ENCODE measurements at regions not wholly inside any gene's neighbourhood (a gene's known extent, or its start where the extent isn't known, plus 50 kb on each side); places are given as distances from the start of the nearest gene placed in this dataset.
"Not testable (repeated sequence)": the region's sequence is repeated elsewhere in the genome, so short reads cannot be mapped to it uniquely, and the experiment has no call there.

DNA sequence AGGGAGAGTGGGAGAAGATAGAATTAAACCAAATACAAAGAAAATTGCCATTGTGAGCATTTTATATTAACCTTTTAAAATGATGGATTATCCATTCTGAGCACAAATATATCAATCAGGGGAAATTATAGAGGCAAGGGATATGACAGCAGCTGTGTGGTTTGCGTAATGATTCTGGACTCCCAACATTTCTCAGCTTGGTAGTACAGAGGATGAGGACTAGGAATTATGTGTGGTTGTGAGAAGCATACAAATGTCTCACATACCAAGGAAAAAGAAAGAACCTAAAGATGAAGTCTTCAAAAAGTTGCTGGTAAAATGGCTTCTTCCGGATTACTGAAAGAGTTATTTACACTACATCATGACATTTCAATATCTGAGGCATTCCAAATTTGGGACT, 674.6 kb upstream of the NR3C2 start:
- DNase-seq = no peak

GRCh38 chr4:149113804-149114430, 671.7 kb upstream of the NR3C2 start:
- DNase-seq = peak; percentile 88

DNA sequence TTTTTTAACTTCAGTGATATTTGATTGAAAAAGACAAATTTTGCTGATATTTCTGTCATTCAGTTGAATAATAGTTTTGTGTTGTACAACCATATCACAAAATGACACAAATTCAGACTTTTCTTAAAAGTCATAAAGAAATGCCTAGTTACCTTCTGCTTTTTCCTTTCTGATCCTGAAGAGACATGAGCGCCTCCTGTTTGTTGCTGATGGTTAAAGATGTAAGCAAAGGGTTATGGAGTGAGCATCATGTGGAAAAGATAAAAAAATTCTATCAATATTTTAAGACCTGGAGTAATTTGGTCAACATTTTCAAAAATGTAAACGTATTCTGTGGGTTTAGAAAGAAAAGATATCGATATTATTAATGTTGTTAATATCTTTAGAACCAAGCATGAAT, 669.9 kb upstream of the NR3C2 start:
- no peak for DNase-seq

- DNase-seq = no peak
Measured at GRCh38 chr4:149110481-149110880, 668.3 kb upstream of the NR3C2 start.

GRCh38 chr4:149108626-149109025, 666.4 kb upstream of the NR3C2 start:
- DNase-seq = peak; percentile 33

- no peak for DNase-seq
Measured at GRCh38 chr4:149102765-149103164, 660.6 kb upstream of the NR3C2 start.

- DNase-seq = no peak
Measured at GRCh38 chr4:149101649-149102048, 659.4 kb upstream of the NR3C2 start.

DNA sequence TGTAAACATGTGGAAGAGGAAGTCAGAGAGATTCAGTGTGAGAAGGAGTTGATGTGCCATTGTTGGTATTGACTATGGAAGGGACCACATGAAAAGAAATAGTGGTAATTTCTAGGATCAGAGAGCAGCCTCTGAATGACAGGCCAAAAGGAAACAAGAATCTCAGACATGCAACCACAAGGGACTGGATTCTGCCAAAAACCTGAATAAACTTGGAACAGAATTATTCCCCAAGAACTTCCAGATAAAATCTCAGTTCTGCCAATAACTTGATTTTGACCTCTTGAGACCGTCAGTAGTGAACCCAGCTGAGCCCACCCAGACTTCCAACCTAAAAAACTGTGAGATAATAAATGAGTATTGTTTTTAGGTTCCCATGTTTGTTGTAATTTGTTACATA, 653.6 kb upstream of the NR3C2 start:
- peak; percentile 26 for DNase-seq

DNA sequence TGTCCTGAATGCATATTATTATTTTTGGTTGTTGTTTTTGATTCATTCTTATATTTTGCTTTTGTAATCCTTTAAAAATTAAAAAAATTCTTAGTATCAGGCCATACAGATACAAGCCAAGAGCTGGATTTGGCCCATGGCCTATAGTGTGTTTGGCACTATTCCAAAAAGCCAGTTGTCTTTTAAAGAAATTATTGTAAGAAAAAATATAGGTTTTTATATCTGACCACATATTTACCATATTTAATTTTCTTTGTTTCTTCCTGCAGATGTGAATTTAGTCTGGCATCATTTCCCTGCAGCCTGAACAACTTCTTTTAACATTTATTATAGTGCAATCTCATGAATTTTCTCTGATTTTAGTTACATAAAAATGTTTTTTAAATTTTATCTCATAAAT, 652.8 kb upstream of the NR3C2 start:
- DNase-seq = no peak

GRCh38 chr4:149084144-149084543, 641.9 kb upstream of the NR3C2 start:
- DNase-seq = no peak

- DNase-seq = peak; percentile 2
Measured at GRCh38 chr4:149077181-149077580, 635.0 kb upstream of the NR3C2 start.

GRCh38 chr4:149076401-149076800, 634.2 kb upstream of the NR3C2 start:
- DNase-seq = no peak

DNA sequence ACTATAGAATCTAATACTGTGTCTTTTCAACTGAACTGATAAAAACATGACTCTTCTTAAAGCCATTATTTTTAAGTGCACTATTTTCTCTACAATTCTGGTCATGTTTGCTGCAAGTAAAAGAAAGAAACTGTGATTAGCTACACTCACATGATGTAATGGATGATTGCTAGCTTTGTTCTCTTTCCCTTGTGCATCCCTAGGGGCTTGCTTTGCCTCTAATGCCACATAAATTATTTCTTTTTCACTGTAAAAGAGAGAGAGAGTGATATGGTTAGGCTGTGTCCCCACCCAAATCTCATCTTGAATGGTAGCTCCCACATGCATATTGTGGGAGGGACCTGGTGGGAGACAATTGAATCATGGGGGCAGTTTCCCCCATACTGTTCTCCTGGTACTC, 630.2 kb upstream of the NR3C2 start:
- DNase-seq = no peak

GRCh38 chr4:149065753-149066152, 623.5 kb upstream of the NR3C2 start:
- peak; percentile 11 for DNase-seq

- DNase-seq = no peak
Measured at GRCh38 chr4:149062997-149063396, 620.8 kb upstream of the NR3C2 start.

DNA sequence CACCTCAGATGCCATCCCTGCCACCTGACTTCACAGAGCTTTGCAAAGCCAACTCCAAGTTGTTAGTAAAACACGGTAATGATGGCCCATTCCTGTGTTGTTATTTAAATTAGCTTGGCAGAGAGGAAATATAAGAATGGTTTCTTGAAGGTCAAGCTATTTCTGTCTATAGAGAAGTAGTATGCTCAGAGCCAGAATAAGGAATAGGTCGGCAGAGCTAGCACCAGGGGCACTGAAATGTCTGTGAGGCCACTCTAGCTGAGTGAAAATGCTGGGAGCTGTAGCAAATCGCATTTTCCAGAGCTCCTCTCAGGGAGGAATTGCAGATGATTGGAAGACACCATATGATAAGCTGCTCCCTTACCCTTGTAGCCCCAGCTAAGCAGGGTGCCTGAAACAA, 615.4 kb upstream of the NR3C2 start:
- no peak for DNase-seq

GRCh38 chr4:149056615-149057014, 614.4 kb upstream of the NR3C2 start:
- no peak for DNase-seq

GRCh38 chr4:149055624-149056023, 613.4 kb upstream of the NR3C2 start:
- no peak for DNase-seq

GRCh38 chr4:149050840-149051239, 608.6 kb upstream of the NR3C2 start:
- DNase-seq = no peak

GRCh38 chr4:149048451-149049143, 606.4 kb upstream of the NR3C2 start:
- DNase-seq = no peak

GRCh38 chr4:149047368-149047767, 605.2 kb upstream of the NR3C2 start:
- peak; percentile 23 for DNase-seq

GRCh38 chr4:149045731-149046130, 603.5 kb upstream of the NR3C2 start:
- DNase-seq = no peak

- DNase-seq = not testable (repeated sequence)
Measured at GRCh38 chr4:149039786-149040185, 597.6 kb upstream of the NR3C2 start.

- DNase-seq = peak; percentile 2
Measured at GRCh38 chr4:149031399-149031798, 589.2 kb upstream of the NR3C2 start.
